ENCODE measurements at regions not wholly inside any gene's neighbourhood (a gene's known extent, or its start where the extent isn't known, plus 50 kb on each side); places are given as distances from the start of the nearest gene placed in this dataset.

GRCh38 chr3:59135096-59135495 is 85.3 kb upstream of the CFAP20DC start:
- Histone ChIP-seq H3K4me1 (ENCODE audit: insufficient read depth, poor library complexity, severe bottlenecking) (no peaks in the 10 kb centered on the region), H3K9me3 (ENCODE audit: severe bottlenecking) (no peaks in the 10 kb centered on the region), H3K27me3 (ENCODE audit: insufficient read depth, poor library complexity, severe bottlenecking) (no peaks in the 10 kb centered on the region), H3K36me3 (ENCODE audit: low read depth) (no peaks in the 10 kb centered on the region), H3K27ac (ENCODE audit: poor library complexity, severe bottlenecking) (no peak overlapping the region), H3K4me3 (ENCODE audit: severe bottlenecking) (no peak overlapping the region)
- ATAC-seq (ENCODE audit: low read depth), result no peak
- TF ChIP-seq, protein P1, sequence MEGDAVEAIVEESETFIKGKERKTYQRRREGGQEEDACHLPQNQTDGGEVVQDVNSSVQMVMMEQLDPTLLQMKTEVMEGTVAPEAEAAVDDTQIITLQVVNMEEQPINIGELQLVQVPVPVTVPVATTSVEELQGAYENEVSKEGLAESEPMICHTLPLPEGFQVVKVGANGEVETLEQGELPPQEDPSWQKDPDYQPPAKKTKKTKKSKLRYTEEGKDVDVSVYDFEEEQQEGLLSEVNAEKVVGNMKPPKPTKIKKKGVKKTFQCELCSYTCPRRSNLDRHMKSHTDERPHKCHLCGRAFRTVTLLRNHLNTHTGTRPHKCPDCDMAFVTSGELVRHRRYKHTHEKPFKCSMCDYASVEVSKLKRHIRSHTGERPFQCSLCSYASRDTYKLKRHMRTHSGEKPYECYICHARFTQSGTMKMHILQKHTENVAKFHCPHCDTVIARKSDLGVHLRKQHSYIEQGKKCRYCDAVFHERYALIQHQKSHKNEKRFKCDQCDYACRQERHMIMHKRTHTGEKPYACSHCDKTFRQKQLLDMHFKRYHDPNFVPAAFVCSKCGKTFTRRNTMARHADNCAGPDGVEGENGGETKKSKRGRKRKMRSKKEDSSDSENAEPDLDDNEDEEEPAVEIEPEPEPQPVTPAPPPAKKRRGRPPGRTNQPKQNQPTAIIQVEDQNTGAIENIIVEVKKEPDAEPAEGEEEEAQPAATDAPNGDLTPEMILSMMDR (IDR thresholded peaks at IDR 0.05; ENCODE audit: poor library complexity, severe bottlenecking), result no peak
- no peak for DNase-seq (ENCODE audit: low spot score)

GRCh38 chr3:59133311-59133710 is 83.5 kb upstream of the CFAP20DC start:
- Histone ChIP-seq H3K36me3 (ENCODE audit: low read depth) (no peaks in the 10 kb centered on the region), H3K4me3 (ENCODE audit: severe bottlenecking) (no peak overlapping the region), H3K4me1 (ENCODE audit: insufficient read depth, poor library complexity, severe bottlenecking) (no peaks in the 10 kb centered on the region), H3K27me3 (ENCODE audit: insufficient read depth, poor library complexity, severe bottlenecking) (no peaks in the 10 kb centered on the region), H3K9me3 (ENCODE audit: severe bottlenecking) (no peaks in the 10 kb centered on the region), H3K27ac (ENCODE audit: poor library complexity, severe bottlenecking) (no peak overlapping the region)
- TF ChIP-seq, protein P1 (IDR thresholded peaks at IDR 0.05; ENCODE audit: poor library complexity, severe bottlenecking), result no peak
- no peak for DNase-seq (ENCODE audit: low spot score)
- ATAC-seq (ENCODE audit: low read depth), result no peak

DNA sequence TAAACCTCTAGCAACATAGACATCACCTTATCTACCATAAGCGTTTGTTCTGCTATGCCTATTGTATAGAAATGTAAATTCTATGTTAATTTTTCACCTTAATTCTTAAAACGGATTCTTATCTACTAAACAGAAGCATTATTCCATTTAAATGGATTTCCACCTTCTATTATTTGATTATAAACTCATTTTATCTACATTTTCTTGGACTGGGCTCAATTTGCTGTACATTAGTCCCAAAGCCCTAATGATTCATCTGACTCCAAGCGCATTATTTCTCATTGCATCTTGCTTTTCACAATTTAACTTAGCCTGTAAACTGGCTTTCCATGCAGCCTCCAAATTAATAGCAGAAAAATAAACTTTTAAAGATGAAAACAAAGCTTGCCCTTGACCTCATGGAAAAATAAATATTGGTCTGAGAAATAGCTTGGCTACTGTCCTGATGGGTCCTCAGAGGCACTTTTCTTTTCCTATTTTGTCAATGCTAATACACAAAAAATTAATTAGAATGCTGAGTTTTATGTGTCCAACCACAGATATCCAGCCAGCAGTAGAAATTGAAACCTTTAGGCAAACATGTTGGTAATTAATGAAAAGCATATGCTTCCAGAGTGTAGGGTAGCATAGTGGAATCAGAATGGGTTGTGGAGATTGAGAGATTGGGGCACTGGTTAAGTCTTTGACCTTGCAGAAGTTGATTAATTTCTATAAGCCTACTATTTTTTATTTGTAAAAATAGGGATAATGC is 81.4 kb upstream of the CFAP20DC start:
- no peaks in the 10 kb centered on the region for H3K36me3 ChIP-seq (ENCODE audit: low read depth)
- no peaks in the 10 kb centered on the region for H3K27me3 ChIP-seq (ENCODE audit: insufficient read depth, poor library complexity, severe bottlenecking)
- peaks cover 3% of the 10 kb centered on the region for H3K4me1 ChIP-seq (ENCODE audit: insufficient read depth, poor library complexity, severe bottlenecking)
- H3K9me3 ChIP-seq (ENCODE audit: severe bottlenecking), result no peaks in the 10 kb centered on the region
- H3K4me3 ChIP-seq (ENCODE audit: severe bottlenecking), result no peak overlapping the region
- TF ChIP-seq, protein P1 (IDR thresholded peaks at IDR 0.05; ENCODE audit: poor library complexity, severe bottlenecking), result no peak
- H3K27ac ChIP-seq (ENCODE audit: poor library complexity, severe bottlenecking), result no peak overlapping the region
- ATAC-seq (ENCODE audit: low read depth) (no peak), DNase-seq (ENCODE audit: low spot score) (no peak)

DNA sequence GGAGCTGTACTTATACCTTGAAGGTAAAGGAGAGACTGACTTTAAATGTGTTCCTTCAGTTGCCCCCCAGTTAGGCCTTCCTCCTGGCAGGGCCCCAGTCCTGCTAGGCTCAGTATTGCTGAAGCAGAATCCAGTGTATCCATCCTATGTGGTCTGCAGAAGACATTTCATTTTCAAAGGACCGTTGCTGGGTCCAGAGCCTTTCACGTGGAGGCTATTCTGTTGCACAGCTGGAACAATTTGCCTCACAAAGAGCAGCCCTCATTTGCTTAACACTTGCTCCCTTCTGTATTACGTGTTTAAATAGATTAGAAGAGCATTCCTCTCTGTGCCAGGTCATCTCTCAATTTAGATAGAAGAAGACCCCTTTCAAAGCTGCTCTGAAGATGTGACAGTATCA is 78.9 kb upstream of the CFAP20DC start:
- TF ChIP-seq, protein P1 (IDR thresholded peaks at IDR 0.05; ENCODE audit: poor library complexity, severe bottlenecking), result no peak
- peaks cover 3% of the 10 kb centered on the region for H3K4me1 ChIP-seq (ENCODE audit: insufficient read depth, poor library complexity, severe bottlenecking)
- H3K36me3 ChIP-seq (ENCODE audit: low read depth), result no peaks in the 10 kb centered on the region
- ATAC-seq (ENCODE audit: low read depth) (no peak), DNase-seq (ENCODE audit: low spot score) (no peak)
- no peaks in the 10 kb centered on the region for H3K9me3 ChIP-seq (ENCODE audit: severe bottlenecking)
- H3K4me3 ChIP-seq (ENCODE audit: severe bottlenecking), result no peak overlapping the region
- H3K27me3 ChIP-seq (ENCODE audit: insufficient read depth, poor library complexity, severe bottlenecking), result no peaks in the 10 kb centered on the region
- H3K27ac ChIP-seq (ENCODE audit: poor library complexity, severe bottlenecking), result no peak overlapping the region

DNA sequence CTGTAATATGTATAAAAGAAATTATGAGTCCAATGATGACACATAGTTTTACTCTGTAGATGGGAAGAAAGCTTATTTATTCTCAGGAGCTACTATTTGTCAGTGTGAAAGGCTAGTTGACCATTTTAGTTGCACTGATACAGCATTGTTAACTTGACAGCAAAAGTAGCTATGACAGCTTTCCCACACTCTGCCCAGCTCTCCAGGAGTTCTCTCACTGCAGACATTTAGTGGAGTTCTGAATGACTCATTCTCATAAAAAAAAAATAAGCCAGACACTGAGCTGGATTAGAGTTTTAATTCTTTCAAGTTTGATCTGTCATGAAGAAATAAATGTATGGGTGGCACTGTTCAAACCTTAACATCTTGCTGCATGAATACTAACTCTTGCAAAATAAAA is 77.2 kb upstream of the CFAP20DC start:
- TF ChIP-seq, protein P1 (IDR thresholded peaks at IDR 0.05; ENCODE audit: poor library complexity, severe bottlenecking), result no peak
- Histone ChIP-seq H3K36me3 (ENCODE audit: low read depth) (no peaks in the 10 kb centered on the region), H3K4me3 (ENCODE audit: severe bottlenecking) (no peak overlapping the region), H3K4me1 (ENCODE audit: insufficient read depth, poor library complexity, severe bottlenecking) (peaks cover 3% of the 10 kb centered on the region), H3K27ac (ENCODE audit: poor library complexity, severe bottlenecking) (no peak overlapping the region), H3K9me3 (ENCODE audit: severe bottlenecking) (no peaks in the 10 kb centered on the region), H3K27me3 (ENCODE audit: insufficient read depth, poor library complexity, severe bottlenecking) (no peaks in the 10 kb centered on the region)
- DNase-seq (ENCODE audit: low spot score) (no peak), ATAC-seq (ENCODE audit: low read depth) (peak; percentile 65)

Measured in RWPE2 (cell line).